Neural cell (in vitro differentiated cells): ENCODE measurements at regions not wholly inside any gene's neighbourhood (a gene's known extent, or its start where the extent isn't known, plus 50 kb on each side); places are given as distances from the start of the nearest gene placed in this dataset.

Experiments used
- EP300 ChIP-seq: fragments of 450-650 bp; conservative IDR thresholded peaks from 2 replicates; pipeline ENCODE4 v1.6.1; 2014; ENCODE audit warnings: antibody characterized with exemption, mild to moderate bottlenecking, moderate library complexity; ENCODE audit not compliant: poor library complexity, severe bottlenecking
- EZH2 ChIP-seq: fragments of 200-600, 300-800 bp; shearing (Covaris generic), sonication (generic); IDR thresholded peaks from 2 replicates; pipeline ENCODE4 v1.6.1; 2014; ENCODE audit warnings: antibody characterized with exemption, low read length, borderline replicate concordance, mild to moderate bottlenecking; ENCODE audit not compliant: insufficient read depth, poor library complexity, severe bottlenecking
- MXI1 ChIP-seq: fragments of 450-650 bp; conservative IDR thresholded peaks from 2 replicates; pipeline ENCODE4 v1.6.1; 2014; ENCODE audit warnings: antibody characterized with exemption, mild to moderate bottlenecking; ENCODE audit not compliant: poor library complexity, severe bottlenecking
- POLR2AphosphoS5 ChIP-seq: IDR thresholded peaks from 2 replicates; pipeline ENCODE4 v1.6.1; 2012
- RAD21 ChIP-seq: fragments of 450-650 bp; conservative IDR thresholded peaks from 2 replicates; pipeline ENCODE4 v1.6.1; 2014; ENCODE audit warnings: antibody characterized with exemption, mild to moderate bottlenecking, moderate library complexity
- TF ChIP-seq, protein P1 (sequence below): IDR thresholded peaks from 2 replicates; pipeline ENCODE4 v1.6.1; 2012; ENCODE audit warnings: borderline replicate concordance
- TF ChIP-seq, protein P2 (sequence below): fragments of 450-650 bp; IDR thresholded peaks from 2 replicates; pipeline ENCODE4 v1.5.1; 2014; ENCODE audit warnings: antibody characterized with exemption, mild to moderate bottlenecking, moderate library complexity; ENCODE audit not compliant: poor library complexity, severe bottlenecking

DNA sequence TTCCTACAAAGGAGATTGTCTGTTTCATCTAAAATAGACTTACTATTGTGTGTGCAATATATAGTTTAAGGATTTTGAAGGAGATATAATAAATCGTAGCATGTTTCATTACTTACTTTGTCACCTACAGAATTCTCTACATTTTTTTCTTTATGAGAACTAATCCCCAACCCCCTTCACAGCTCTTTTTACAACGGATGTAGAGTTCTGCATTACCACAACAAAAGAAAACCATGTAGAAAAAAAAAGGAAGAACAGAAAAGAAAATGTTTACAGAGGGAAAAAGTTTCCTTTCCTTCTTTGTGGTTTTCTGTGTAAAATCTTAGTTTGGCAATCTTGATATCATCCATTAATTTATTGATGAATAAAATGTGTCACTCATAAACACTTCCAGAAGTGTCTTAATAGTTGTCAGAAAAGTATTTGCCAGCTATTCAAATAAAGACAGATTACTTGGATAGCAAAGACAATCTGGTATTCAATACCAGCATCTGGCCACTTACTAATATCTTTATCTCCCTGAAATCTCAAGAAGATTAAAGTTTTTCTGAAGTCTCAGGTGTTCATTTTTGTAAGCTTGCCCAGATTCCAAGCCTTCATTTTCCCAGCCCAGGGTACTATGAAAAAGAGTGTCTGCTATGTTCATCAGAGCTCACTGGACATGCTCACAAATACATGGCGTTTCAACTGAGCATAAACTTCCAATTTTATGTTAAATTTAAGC lies 806.8 kb downstream of the PCDH19 start:
- TF ChIP-seq, protein P1, sequence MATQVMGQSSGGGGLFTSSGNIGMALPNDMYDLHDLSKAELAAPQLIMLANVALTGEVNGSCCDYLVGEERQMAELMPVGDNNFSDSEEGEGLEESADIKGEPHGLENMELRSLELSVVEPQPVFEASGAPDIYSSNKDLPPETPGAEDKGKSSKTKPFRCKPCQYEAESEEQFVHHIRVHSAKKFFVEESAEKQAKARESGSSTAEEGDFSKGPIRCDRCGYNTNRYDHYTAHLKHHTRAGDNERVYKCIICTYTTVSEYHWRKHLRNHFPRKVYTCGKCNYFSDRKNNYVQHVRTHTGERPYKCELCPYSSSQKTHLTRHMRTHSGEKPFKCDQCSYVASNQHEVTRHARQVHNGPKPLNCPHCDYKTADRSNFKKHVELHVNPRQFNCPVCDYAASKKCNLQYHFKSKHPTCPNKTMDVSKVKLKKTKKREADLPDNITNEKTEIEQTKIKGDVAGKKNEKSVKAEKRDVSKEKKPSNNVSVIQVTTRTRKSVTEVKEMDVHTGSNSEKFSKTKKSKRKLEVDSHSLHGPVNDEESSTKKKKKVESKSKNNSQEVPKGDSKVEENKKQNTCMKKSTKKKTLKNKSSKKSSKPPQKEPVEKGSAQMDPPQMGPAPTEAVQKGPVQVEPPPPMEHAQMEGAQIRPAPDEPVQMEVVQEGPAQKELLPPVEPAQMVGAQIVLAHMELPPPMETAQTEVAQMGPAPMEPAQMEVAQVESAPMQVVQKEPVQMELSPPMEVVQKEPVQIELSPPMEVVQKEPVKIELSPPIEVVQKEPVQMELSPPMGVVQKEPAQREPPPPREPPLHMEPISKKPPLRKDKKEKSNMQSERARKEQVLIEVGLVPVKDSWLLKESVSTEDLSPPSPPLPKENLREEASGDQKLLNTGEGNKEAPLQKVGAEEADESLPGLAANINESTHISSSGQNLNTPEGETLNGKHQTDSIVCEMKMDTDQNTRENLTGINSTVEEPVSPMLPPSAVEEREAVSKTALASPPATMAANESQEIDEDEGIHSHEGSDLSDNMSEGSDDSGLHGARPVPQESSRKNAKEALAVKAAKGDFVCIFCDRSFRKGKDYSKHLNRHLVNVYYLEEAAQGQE: no peak
- TF ChIP-seq, protein P2, sequence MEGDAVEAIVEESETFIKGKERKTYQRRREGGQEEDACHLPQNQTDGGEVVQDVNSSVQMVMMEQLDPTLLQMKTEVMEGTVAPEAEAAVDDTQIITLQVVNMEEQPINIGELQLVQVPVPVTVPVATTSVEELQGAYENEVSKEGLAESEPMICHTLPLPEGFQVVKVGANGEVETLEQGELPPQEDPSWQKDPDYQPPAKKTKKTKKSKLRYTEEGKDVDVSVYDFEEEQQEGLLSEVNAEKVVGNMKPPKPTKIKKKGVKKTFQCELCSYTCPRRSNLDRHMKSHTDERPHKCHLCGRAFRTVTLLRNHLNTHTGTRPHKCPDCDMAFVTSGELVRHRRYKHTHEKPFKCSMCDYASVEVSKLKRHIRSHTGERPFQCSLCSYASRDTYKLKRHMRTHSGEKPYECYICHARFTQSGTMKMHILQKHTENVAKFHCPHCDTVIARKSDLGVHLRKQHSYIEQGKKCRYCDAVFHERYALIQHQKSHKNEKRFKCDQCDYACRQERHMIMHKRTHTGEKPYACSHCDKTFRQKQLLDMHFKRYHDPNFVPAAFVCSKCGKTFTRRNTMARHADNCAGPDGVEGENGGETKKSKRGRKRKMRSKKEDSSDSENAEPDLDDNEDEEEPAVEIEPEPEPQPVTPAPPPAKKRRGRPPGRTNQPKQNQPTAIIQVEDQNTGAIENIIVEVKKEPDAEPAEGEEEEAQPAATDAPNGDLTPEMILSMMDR: no peak
- TF ChIP-seq EP300: no peak
- TF ChIP-seq POLR2AphosphoS5: no peak
- TF ChIP-seq RAD21: no peak
- no peak for TF ChIP-seq EZH2
- TF ChIP-seq MXI1: no peak
